A673 (cell line): ENCODE measurements at regions not wholly inside any gene's neighbourhood (a gene's known extent, or its start where the extent isn't known, plus 50 kb on each side); places are given as distances from the start of the nearest gene placed in this dataset.

Experiments used
- BruUV-seq: library from RNA; stranded (reverse); fragments of 400-500 nt; replicated peaks from 2 replicates; lab custom pipeline; 2021; lab: Mats Ljungman, UMichigan
- CTCF ChIA-PET: fragments of 300-600 bp; sonication (Branson Sonifier 250); formaldehyde crosslinking; loops from one replicate; lab custom pipeline; 2022; ENCODE audit warnings: antibody characterized with exemption; lab: Charles Lee
- POLR2A ChIA-PET: fragments of 300-600 bp; sonication (Branson Sonifier 250); formaldehyde crosslinking; loops from one replicate; lab custom pipeline; 2022; ENCODE audit warnings: antibody characterized with exemption; ENCODE audit not compliant: low non-redundant PET; lab: Charles Lee
- DNase-seq: peaks from one replicate; pipeline ENCODE4 v3.0.0-alpha.2; 2015; ENCODE audit warnings: low spot score
- H3K27ac ChIP-seq: fragments of 200-600 bp; sonication (generic); 2 replicates; pipeline ENCODE4 v1.5.1; 2016; ENCODE audit warnings: mixed run types, low read depth, mild to moderate bottlenecking, mixed read lengths, antibody characterized with exemption, low read length; ENCODE audit not compliant: poor library complexity, severe bottlenecking
- H3K27me3 ChIP-seq: fragments of 200-600 bp; sonication (generic); replicated peaks from 2 replicates; pipeline ENCODE4 v1.6.1; 2017; ENCODE audit warnings: mixed run types, low read depth, mild to moderate bottlenecking, mixed read lengths, antibody characterized with exemption, low read length; ENCODE audit not compliant: insufficient read depth, poor library complexity
- H3K36me3 ChIP-seq: fragments of 200-600 bp; sonication (generic); 2 replicates; pipeline ENCODE4 v1.6.1; 2016; ENCODE audit warnings: mixed run types, mild to moderate bottlenecking, mixed read lengths, antibody characterized with exemption, low read length; ENCODE audit not compliant: insufficient read depth, poor library complexity, severe bottlenecking
- H3K4me1 ChIP-seq: fragments of 200-600 bp; sonication (generic); 2 replicates; pipeline ENCODE4 v1.6.1; 2017; ENCODE audit warnings: mixed run types, mild to moderate bottlenecking, mixed read lengths, antibody characterized with exemption, low read length; ENCODE audit not compliant: insufficient read depth, poor library complexity, severe bottlenecking
- H3K4me3 ChIP-seq: fragments of 200-600 bp; sonication (generic); 2 replicates; pipeline ENCODE4 v1.5.1; 2016; ENCODE audit warnings: low read depth, mixed run types, mild to moderate bottlenecking, mixed read lengths, low read length; ENCODE audit not compliant: poor library complexity, severe bottlenecking
- H3K9me3 ChIP-seq: fragments of 200-600 bp; sonication (generic); 2 replicates; pipeline ENCODE4 v1.6.1; 2016; ENCODE audit warnings: mixed run types, low read depth, mild to moderate bottlenecking, mixed read lengths, antibody characterized with exemption, low read length; ENCODE audit not compliant: poor library complexity, severe bottlenecking
- EZH2 ChIP-seq: fragments of 200-600 bp; sonication (generic); IDR thresholded peaks from 2 replicates; pipeline ENCODE4 v1.6.1; 2017; ENCODE audit warnings: borderline replicate concordance, low read depth, mild to moderate bottlenecking, mixed read lengths, antibody characterized with exemption, low read length; ENCODE audit not compliant: poor library complexity, severe bottlenecking
- intact Hi-C: fragments of 100-400 bp; cut with micrococcal nuclease; formaldehyde crosslinking; loops from one replicate; pipeline ENCODE4 v1.10.0; 2022; ENCODE audit not compliant: unreplicated experiment
- TF ChIP-seq, protein P1 (sequence below): fragments of 300-800, 200-600 bp; sonication (generic); conservative IDR thresholded peaks from 2 replicates; pipeline ENCODE4 v1.5.1; 2017; ENCODE audit warnings: low read depth, mild to moderate bottlenecking, antibody characterized with exemption, low read length, moderate library complexity, mixed read lengths

GRCh38 chr20:22496817-22497216 is 87.6 kb downstream of the FOXA2 start:
- no peak overlapping the region for H3K4me3 ChIP-seq
- TF ChIP-seq, protein P1, sequence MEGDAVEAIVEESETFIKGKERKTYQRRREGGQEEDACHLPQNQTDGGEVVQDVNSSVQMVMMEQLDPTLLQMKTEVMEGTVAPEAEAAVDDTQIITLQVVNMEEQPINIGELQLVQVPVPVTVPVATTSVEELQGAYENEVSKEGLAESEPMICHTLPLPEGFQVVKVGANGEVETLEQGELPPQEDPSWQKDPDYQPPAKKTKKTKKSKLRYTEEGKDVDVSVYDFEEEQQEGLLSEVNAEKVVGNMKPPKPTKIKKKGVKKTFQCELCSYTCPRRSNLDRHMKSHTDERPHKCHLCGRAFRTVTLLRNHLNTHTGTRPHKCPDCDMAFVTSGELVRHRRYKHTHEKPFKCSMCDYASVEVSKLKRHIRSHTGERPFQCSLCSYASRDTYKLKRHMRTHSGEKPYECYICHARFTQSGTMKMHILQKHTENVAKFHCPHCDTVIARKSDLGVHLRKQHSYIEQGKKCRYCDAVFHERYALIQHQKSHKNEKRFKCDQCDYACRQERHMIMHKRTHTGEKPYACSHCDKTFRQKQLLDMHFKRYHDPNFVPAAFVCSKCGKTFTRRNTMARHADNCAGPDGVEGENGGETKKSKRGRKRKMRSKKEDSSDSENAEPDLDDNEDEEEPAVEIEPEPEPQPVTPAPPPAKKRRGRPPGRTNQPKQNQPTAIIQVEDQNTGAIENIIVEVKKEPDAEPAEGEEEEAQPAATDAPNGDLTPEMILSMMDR: no peak
- TF ChIP-seq EZH2: no peak
- ChIA-PET POLR2A (no interaction called here), CTCF (no interaction called here)
- no peak for DNase-seq
- no peaks in the 10 kb centered on the region for H3K9me3 ChIP-seq
- BruUV-seq: no TSS peak
- no peaks in the 10 kb centered on the region for H3K36me3 ChIP-seq
- H3K4me1 ChIP-seq: no peaks in the 10 kb centered on the region
- intact Hi-C loops: no loop called here
- H3K27ac ChIP-seq: no peak overlapping the region
- H3K27me3 ChIP-seq: no peaks in the 10 kb centered on the region

DNA sequence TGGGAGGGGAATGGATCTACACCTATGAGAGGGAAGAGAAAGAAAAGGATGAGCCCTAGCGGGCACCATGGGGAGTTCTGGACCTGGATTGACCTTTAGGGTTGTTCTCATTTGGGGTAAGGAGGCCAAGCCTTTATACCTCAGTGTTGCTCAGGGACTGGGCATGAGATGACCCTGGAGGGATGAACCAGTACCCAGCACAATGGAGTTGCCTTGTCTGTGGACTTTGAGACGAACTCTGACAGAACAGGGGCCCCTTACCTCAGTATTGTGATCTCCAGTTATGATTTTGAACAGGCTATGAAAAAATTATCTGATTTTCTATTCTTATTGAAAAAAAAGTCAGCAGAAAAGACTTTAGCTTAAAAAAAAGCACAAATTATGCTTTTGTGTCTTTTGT is 88.6 kb downstream of the FOXA2 start:
- Histone ChIP-seq H3K36me3 (no peaks in the 10 kb centered on the region), H3K9me3 (no peaks in the 10 kb centered on the region), H3K4me1 (no peaks in the 10 kb centered on the region), H3K27me3 (no peaks in the 10 kb centered on the region), H3K4me3 (no peak overlapping the region), H3K27ac (no peak overlapping the region)
- POLR2A ChIA-PET: no interaction called here
- CTCF ChIA-PET: no interaction called here
- intact Hi-C loops: no loop called here
- TF ChIP-seq, protein P1: no peak
- TF ChIP-seq EZH2: no peak
- no TSS peak for BruUV-seq
- DNase-seq: no peak

DNA sequence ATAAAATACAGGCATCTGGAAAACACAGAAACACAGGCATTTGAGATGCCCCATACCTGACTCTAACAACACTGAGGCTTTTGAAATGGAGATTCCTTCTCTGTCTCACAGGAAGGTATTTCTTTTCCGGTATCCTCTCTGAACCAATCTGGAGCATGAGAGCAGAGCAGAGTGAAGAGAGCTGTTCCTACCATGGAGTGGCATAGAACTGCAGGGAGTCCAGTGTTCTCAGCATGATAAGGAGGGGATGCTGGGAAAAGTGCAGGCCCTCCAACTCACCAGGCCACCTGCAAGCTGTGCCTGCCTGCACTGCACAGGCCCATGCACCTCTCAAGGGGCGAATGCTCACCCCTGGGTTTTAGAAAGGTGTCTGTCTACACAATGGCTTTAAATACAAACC is 89.2 kb downstream of the FOXA2 start:
- no peaks in the 10 kb centered on the region for H3K27me3 ChIP-seq
- TF ChIP-seq EZH2: no peak
- TF ChIP-seq, protein P1: no peak
- ChIA-PET CTCF (no interaction called here), POLR2A (no interaction called here)
- H3K9me3 ChIP-seq: no peaks in the 10 kb centered on the region
- H3K36me3 ChIP-seq: no peaks in the 10 kb centered on the region
- no peaks in the 10 kb centered on the region for H3K4me1 ChIP-seq
- no peak overlapping the region for H3K4me3 ChIP-seq
- no peak for DNase-seq
- no TSS peak for BruUV-seq
- no peak overlapping the region for H3K27ac ChIP-seq
- intact Hi-C loops: no loop called here
